ENCODE measurements at regions not wholly inside any gene's neighbourhood (a gene's known extent, or its start where the extent isn't known, plus 50 kb on each side); places are given as distances from the start of the nearest gene placed in this dataset.

- TF ChIP-seq CTCF (optimal IDR thresholded peaks at IDR 0.05 in 1 of 3, IDR thresholded peaks at IDR 0.05 in 1 of 3, conservative IDR thresholded peaks at IDR 0.05 in 1 of 3; ENCODE audit: extremely low read depth in 1 of 3, insufficient read depth in 2 of 3, low read length in 3 of 3) (no peak), EZH2 (IDR thresholded peaks at IDR 0.05; ENCODE audit: low read length) (no peak)
These were observed 589.8 kb downstream of the HS3ST4 start for GRCh38 chr16:26281381-26282110.
